GM21529 (cell line): ENCODE measurements at regions not wholly inside any gene's neighbourhood (a gene's known extent, or its start where the extent isn't known, plus 50 kb on each side); places are given as distances from the start of the nearest gene placed in this dataset.
"Not testable (repeated sequence)": the region's sequence is repeated elsewhere in the genome, so short reads cannot be mapped to it uniquely, and the experiment has no call there.

Source experiments
- ATAC-seq: cut with Tn5 transposase; IDR thresholded peaks from one replicate; pipeline ENCODE4 v1.9.1; 2021; ENCODE audit not compliant: unreplicated experiment

DNA sequence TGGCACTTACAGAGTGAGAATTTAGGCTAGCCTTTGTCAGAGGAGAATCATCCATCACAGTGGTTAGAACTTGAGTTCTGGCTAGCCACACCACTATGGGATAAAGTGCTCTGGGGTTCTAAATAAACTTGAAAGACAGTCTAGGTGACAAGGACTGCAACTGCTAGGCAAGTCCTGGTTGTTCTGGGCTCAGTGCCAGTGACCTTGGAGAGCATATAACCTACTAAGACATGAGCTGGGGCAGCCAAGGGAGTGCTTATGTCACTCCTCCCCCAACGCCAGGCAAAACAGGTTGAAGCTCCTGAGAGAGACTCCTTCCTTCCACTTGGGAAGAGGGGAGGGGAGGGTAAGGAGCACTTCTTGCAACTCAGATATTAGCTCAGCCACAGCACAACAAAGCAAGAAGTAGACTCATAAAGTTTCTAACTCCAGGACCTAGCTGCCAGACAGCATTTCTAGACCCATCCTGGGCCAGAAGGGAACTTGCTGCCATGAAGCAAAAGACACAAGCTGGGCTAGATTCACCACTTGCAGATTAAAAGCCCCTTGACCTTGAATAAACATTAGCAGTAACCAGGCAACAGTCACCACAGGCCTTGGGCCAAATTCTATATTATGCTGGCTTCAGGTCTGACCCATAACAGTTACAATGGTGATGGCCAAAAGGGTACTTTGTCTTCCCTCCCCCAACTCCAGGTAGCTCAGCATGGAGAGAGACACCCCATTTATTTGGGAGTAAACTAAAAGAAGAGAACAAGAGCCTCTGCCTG, 963.7 kb downstream of the PLOD2 start:
- ATAC-seq = no peak

DNA sequence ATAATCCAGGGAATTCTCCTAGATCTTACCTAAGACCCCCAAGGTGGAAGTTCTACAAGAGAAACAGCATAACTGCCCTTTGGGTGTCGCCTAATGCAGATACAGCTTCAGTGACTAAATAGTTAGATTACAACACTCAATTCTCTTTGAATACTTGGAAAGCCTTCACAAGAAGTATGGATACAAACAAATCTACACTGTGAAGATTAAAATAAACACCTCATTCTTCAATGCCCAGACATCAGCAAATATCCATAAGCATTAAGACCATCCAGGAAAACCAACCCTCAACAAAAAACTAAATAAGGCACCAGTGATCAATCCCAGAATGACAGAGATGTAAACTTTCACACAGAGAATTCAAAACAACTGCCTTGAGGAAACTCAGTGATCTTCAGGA, 963.2 kb downstream of the PLOD2 start:
- ATAC-seq = no peak

DNA sequence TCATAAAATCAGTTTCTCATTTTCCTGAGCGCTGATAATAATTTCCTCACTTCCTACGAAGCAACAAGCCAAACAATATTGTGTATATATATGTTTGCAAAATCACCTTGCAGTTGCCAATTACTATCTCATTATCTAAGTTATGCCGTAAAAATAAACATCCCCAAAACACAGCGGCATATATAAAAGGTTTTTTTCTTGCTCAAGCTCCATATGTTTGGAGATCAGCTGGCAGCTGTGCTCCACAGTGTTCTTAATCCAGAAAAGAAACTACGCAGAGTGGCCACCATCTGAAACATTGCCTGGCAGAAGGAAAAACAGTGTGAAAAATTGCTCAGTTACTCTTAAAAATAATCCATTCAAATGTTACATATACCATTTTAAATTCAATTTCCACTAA, 951.4 kb downstream of the PLOD2 start:
- ATAC-seq = no peak

DNA sequence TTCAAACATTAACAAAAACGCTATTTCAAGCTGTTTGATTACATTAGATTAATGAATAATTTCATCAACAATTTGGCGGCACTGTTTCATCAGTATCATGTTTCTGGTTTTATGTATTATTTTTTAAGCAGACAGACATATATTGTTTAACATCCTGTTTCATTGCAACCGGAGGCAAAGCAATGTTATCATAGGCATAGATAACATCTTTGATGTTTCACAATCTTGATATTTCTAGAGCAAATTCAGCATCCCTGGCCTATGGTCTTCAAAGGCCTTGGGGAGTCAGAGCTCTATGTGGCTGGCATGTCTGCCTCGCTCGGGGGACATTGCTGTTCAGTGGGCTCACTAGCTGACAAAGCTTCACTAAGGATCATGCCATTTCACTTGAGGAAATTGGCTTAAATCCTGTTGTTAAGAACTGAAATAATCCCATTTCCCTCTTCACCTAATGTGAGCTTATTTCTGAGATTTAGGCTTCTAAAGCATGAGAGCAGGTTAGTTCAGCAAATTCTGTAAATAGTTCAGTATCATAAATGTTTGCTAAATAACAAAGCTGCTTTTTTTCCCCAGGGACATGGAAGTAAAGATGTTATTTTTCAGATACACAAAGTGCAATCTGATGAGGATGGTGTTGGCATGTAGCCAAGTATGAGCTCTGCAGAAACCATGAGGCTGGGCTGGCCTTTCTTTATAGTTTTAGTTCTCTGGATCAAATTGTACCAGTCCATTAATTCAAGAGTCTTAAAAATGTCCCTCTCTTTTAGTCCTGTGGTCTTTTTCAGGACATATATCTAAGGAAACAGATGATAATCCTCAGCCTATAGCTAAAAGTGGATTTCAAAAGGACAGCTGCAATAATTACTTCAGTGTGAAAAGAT, 941.4 kb downstream of the PLOD2 start:
- ATAC-seq = no peak

DNA sequence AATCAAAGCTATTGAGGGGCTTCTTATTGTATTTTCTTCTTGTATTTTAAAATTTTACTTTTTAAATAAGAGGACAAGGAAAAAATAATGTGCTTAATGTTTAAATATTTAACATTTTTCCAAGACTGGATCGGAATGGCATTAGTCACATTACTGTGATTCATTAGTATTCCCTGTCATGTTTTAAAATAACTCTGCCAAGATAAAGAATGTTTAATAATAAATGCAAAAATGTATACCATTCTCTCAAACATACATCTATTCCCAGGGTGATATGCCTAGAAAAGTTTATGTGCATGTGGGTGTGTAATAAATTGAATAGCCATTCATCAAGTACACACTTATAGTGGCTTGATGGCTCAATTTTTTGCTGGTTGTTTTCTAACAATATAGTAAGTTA, 936.1 kb downstream of the PLOD2 start:
- no peak for ATAC-seq

DNA sequence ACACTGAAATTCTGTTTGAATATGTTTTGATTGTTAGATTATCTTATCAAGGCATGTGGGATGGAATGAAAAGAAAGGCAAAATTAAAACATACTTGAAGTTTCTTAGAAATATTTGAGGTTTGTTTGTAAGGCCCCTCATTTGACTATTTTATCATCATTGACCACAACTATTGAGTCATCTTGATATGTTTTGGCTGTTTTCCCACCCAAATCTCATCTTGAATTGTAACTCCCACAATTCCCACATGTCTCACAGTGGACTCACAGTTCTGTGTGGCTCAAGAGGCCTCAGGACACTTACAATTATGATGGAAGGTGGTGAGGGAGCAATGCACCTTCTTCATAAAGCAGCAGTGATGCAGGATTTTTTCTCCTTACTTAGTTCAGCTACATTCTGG, 917.1 kb downstream of the PLOD2 start:
- ATAC-seq = no peak

GRCh38 chr3:145244327-145244726, 916.7 kb downstream of the PLOD2 start:
- ATAC-seq = no peak

DNA sequence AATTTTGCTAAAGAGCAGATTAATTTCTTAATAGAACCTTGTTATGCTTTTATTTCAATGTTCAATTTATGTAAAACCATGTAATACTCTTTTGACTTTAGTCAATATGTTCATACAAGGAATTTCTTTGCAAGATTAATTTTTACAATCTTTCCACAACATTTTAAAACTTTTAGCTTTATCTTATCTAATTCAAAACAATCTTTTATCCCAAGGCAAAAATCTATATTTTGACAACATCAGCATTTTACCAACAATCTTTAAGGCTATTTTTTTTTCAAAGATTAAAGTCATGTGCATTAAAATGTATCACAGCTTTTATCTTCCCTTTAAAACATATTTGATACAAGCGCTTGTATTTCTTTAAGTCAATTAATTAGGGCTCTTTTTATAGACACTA, 914.7 kb downstream of the PLOD2 start:
- no peak for ATAC-seq

- ATAC-seq = no peak
These were observed 912.1 kb downstream of the PLOD2 start for GRCh38 chr3:145248928-145249327.

- ATAC-seq = no peak
These were observed 909.7 kb downstream of the PLOD2 start for GRCh38 chr3:145251311-145251710.

DNA sequence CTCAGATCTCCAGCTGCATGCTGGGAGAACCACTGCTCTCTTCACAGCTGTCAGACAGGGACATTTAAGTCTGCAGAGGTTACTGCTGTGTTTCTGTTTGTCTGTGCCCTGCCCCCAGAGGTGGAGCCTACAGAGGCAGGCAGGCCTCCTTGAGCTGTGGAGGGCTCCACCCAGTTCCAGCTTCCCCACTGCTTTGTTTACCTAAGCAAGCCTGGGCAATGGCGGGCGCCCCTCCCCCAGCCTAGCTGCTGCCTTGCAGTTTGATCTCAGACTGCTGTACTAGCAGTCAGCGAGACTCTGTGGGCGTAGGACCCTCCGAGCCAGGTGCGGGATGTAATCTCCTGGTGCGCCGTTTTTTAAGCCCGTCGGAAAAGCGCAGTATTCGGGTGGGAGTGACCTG, 903.0 kb downstream of the PLOD2 start:
- not testable (repeated sequence) for ATAC-seq

GRCh38 chr3:145259166-145259880, 901.7 kb downstream of the PLOD2 start:
- no peak for ATAC-seq

GRCh38 chr3:145263458-145263857, 897.5 kb downstream of the PLOD2 start:
- not testable (repeated sequence) for ATAC-seq

- ATAC-seq = no peak
These were observed 894.6 kb downstream of the PLOD2 start for GRCh38 chr3:145266368-145266767.

- no peak for ATAC-seq
These were observed 891.9 kb downstream of the PLOD2 start for GRCh38 chr3:145269106-145269505.

DNA sequence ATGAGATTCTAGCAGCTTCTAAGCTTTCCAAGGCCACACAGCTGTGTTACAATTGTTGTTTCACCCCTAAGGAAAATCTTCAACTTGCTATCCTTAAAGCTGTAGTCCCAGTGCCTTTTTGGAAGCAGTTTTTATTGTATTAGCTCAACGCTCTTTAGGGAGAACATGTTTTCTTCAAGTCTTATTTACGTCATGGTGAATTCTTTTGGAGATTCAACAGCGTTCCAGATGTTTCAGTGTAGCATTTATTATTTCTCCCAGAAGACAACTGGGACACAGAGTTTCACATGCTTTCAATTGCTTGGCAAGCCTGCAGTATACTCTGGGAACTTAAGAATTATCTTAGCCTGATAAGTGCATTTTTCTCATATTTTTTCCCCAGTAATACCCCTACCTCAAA, 888.3 kb downstream of the PLOD2 start:
- ATAC-seq = no peak

DNA sequence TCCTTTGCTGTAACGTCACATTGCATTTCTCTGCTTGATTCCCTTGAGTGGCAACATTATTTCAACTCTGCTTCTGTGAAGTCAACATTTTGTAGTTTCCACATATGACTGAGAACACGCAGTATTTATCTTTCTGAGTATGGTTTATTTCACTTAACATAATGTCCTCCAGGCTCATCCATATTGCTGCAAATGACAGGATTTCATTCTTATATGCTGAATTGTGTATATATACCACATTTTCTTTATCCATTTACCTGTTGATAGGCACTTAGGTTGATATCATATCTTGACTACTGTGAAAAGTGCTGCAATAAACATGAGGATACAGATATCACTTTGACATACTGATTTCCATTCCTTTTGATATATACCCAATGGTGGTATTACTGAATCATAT, 878.5 kb downstream of the PLOD2 start:
- ATAC-seq = no peak

DNA sequence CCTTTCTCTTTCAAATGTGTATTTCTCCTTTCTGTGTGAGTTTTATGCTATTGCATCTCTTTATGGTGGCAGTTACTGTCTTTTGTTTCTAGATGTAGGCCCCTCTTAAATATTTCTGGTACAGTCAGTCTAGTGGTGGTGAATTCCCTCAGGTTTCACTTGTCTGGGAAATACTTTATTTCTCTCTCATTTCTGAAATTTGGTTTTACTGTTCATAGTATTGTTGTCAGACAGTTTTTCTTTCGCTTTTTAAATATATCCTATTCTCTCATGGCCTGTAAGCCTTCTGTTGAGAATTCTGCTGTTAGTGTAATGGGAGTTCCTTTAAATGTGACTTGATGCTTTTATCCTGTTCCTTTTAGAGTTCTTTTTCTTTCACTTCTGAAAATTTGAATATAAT, 874.0 kb downstream of the PLOD2 start:
- ATAC-seq = peak; percentile 63

GRCh38 chr3:145290010-145290409, 871.0 kb downstream of the PLOD2 start:
- no peak for ATAC-seq

- no peak for ATAC-seq
These were observed 866.4 kb downstream of the PLOD2 start for GRCh38 chr3:145294572-145294971.

- ATAC-seq = no peak
These were observed 853.7 kb downstream of the PLOD2 start for GRCh38 chr3:145307272-145307671.

DNA sequence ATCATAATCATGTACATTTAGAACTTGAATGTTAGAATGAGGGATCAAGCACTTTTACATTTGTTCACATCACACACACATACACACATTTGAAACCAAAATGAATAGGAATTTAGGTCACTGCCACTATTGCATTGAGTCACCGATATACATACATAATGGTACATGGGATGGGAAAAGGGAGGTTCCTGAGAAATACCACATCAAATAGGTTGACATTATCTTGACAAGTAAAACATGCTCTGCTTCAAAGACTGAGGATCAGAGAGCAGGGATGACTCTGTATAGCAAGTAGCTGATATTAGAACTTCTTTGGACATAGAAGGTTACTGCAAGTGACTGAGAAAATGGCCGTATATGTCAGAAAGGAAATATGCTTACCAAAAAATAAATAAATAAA, 847.2 kb downstream of the PLOD2 start:
- ATAC-seq = no peak
